Endometrium (tissue), 2 donors: ENCODE measurements at regions not wholly inside any gene's neighbourhood (a gene's known extent, or its start where the extent isn't known, plus 50 kb on each side); places are given as distances from the start of the nearest gene placed in this dataset.
"Not testable (repeated sequence)": the region's sequence is repeated elsewhere in the genome, so short reads cannot be mapped to it uniquely, and the experiment has no call there.

Source experiments
- FAIRE-seq: peaks from 2 replicates; lab custom pipeline; 2012; peaks lifted over from hg19 to GRCh38; lab: Jason Lieb, UNC
- donor health status: control.
- donor health status: control.

DNA sequence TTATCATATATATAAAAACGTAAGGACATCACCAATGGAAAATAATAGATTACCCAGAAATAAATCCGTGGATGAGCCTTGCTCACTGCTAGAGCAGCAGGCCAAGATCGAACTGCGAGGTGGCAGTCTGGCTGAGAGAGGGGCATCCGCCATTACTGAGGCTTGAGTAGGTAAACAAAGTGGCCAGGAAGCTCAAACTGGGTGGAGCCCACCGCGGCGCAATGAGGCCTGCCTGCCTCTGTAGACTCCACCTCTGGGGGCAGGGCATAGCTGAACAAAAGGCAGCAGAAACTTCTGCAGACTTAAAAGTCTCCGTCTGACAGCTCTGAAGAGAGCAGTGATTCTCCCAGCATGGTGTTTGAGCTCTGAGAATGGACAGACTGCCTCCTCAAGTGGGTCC, 1018.0 kb upstream of the SLC39A10 start:
- FAIRE-seq: not testable (repeated sequence)

DNA sequence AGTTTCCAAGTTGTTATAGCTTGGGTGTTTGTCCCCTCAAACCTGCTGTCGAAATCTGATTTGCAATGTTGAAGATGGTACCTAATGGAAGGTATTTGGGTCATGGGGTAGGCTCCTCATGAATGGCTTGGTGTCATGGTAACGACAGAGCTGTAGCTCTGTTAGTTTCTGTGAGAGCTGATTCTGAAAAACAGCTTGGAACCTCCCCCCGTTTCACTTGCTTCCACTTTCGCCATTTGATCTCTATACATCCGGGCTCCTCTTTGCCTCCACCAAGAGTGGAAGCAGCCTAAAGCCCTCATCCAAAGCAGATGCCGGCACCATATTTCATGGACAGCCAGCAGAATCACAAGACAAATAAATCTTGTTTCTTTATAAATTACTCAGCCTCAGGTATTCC, 1035.1 kb upstream of the SLC39A10 start:
- no peak for FAIRE-seq

DNA sequence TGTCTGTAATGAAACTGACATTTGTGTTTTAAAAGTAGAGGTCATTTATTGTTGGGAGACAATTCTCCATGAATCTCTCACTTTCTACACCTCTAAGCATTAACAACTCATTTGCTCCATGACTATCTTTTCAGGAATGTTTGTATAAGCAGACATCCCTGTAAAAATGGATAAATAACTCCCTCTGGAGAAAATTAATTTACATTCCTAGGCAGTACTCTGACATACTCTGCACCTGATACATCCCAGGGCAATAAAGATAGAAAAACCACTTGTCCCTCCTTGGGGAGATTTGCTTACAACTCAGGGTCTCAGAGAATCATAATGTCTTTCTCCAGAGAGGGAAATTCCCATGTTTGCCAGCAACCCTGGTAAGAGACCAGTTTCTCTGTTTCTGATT, 1037.7 kb upstream of the SLC39A10 start:
- no peak for FAIRE-seq

- no peak for FAIRE-seq
These were observed 1038.6 kb upstream of the SLC39A10 start for GRCh38 chr2:194618432-194618831.

DNA sequence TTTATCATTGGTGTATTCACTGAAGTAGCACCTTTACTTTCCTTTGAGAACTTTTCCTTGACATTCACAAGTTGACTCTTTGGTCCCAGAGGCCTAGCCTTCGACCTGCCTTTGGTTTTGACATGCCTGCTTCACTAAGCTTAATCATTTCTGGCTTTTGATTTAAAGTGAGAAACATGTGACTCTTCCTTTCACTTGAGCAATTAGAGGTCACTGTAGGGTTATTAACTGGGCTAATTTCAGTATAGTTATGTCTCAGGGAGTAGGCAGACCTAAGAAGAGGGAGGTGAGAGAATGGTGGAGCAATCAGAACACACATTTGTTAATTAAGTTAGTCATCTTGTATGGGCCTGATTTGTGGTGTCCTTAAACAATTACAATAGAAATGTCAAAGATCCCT, 1040.7 kb upstream of the SLC39A10 start:
- FAIRE-seq: no peak

DNA sequence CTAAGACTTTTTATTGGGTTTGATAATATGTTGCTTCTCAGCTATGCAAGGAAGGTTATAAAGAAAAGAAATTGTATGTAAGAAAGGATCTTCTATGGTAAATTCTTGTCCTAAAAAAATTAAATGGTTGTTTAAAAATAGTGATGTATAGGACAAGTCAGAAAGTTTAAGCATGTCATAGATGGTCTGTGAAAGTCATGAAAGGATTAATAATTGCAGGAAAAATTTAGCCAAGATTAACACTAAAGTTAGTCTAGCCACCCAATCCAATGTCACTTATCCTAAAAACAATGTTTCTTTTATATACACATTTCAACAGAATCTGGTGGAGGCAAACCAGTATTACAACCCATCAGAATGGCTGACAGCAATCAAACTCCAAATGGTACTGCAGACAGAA, 1046.7 kb upstream of the SLC39A10 start:
- no peak for FAIRE-seq

DNA sequence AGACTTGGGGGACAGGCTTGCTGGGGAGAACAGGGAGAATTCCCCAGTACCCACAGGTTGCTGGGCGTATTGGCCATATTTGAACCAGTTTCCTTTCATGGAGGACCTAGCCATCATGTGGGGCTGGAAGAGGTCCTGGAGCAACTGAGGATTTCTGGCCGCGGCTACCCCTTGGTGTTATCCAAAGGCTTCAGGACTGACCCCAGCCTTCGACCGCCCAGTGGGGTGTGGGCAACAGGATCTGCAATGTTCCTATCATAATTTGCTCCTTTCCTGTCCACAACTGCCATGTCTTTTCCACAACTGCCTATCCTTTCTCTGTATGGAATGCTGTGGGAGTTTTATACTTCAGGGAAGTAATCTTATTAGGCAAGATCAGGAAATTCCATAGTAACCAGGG, 1053.6 kb upstream of the SLC39A10 start:
- FAIRE-seq: no peak

GRCh38 chr2:194602750-194603149, 1054.3 kb upstream of the SLC39A10 start:
- FAIRE-seq: no peak

- no peak for FAIRE-seq
These were observed 1065.8 kb upstream of the SLC39A10 start for GRCh38 chr2:194591192-194591591.

GRCh38 chr2:194587739-194588270, 1069.2 kb upstream of the SLC39A10 start:
- FAIRE-seq: no peak

DNA sequence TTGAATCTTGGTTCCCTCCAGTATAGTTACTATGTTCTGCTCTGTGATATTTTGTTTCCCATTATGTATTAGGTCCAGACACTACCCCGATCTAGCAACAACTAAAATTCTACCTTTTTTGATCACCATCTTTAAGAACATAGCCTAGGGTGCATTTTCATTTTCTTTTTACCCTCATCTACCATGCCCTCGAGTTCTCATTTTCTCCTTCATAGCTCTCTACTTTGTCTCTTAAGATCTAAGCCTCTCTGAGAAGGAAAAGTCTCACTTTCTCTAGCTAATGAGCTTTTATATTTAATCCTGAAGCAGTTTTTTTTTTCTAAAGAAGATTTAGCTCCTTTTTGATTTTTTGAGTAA, 1089.4 kb upstream of the SLC39A10 start:
- no peak for FAIRE-seq

- FAIRE-seq: no peak
These were observed 1089.9 kb upstream of the SLC39A10 start for GRCh38 chr2:194566907-194567660.

GRCh38 chr2:194564422-194564821, 1092.6 kb upstream of the SLC39A10 start:
- FAIRE-seq: no peak

DNA sequence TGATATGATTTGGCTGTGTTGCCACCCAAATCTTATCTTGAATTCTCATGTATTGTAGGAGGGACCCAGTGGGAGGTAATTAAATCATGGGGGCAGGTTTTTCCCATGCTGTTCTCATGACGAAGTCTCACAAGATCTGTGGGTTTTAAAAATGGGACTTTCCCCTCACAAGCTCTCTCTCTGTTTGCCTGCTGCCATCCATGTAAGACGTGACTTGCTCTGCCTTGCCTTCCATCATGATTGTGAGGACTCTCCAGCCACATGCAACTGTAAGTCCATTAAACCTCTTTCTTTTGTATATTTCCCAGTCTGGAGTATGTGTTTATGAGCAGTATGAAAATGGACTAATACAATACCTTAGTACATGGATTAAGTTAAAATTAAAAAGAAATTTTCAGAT, 1094.7 kb upstream of the SLC39A10 start:
- FAIRE-seq: no peak

DNA sequence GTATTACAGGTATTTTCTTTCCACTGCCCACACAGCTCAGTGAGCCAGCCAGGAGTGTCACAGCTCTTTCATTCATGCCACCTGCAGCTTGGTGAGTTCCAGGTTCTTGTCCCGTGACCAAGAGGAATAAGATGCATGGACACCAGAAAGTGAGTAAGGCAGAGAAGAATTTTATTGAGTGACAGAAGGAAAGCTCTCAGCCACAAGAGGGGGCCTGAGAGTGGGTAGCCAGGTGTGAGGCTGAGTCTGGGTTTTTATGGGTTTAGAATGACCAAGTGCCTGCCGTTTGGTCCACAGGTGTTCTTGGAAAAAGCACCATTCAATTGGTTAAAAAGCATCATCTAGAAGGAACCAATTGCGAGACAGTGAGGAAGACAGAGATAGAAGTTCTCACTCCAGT, 1097.1 kb upstream of the SLC39A10 start:
- no peak for FAIRE-seq

GRCh38 chr2:194559523-194559922, 1097.5 kb upstream of the SLC39A10 start:
- no peak for FAIRE-seq

- FAIRE-seq: no peak
These were observed 1099.0 kb upstream of the SLC39A10 start for GRCh38 chr2:194557993-194558392.

DNA sequence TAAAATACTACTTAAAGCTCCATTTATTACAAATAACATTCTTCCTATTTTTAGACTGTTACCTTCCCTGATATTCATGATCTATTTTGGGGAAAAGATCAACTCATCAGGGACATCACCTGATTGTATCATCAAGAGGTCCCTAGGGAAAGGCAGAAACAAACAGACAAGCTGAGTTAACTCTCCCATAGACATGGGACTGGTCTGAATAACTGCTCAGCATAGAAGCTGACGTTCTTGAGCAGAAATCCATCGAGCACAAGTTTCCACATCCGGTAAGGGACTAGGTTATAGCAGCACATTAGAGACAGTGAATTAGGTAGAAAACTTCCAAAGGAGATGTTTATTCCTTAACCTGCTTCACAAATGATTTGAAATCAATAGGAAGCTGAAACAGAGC, 1100.4 kb upstream of the SLC39A10 start:
- no peak for FAIRE-seq

DNA sequence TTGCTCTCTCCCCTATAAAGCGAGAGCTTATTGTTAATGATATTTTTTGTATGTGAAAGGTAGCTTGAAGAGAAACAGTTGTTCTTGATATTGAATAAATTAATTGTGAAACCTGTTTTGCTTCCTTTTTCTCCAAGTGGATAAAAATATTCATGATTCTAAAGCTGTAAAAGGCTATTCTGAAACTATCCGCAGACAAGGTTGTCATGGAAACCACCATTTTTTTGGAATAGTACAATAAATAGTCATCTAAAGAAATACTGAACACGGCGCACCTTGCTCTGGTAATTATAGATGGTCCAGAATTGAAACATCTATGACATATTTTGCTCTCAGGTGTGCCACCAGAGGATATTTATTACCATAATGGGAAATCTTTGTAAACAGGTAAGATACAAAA, 1103.0 kb upstream of the SLC39A10 start:
- FAIRE-seq: no peak

DNA sequence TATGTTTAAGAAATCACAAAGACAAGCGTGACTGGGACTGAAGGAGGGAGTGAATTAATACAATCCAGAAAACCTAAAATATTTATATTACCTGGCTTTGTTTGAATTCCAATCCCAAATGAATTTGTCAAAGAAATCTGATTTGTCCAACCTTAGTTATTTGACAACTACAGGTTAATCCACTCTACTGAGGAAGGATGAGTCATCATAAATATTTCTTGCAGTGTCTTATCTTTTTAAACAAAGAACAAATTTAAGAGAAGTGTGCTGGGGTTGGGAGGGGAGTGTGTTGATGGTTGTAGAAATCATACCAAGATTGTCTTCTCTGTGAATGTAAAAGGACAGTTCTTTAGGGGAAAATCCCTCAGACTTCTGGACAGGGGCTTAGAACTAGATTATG, 1106.3 kb upstream of the SLC39A10 start:
- FAIRE-seq: no peak

- FAIRE-seq: no peak
These were observed 1107.6 kb upstream of the SLC39A10 start for GRCh38 chr2:194549387-194549786.

DNA sequence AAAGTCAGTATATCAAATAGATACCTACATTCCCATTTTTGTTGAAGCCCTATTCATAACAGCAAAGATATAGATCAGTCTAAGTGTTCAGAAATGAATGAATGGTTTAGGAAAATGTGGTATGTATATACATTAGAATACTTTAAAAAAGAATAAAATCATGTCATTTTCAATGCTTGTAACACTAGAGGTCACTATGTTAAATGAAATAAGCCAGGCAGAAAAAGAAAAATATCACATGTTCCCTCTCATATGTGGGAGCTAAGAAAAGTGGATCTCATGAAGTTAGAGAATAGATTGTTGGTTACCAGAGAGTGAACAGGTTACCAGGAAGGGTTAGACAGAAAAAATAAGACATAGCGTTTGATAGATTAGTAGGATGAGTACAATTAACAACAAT, 1111.0 kb upstream of the SLC39A10 start:
- FAIRE-seq: peak; percentile 63

DNA sequence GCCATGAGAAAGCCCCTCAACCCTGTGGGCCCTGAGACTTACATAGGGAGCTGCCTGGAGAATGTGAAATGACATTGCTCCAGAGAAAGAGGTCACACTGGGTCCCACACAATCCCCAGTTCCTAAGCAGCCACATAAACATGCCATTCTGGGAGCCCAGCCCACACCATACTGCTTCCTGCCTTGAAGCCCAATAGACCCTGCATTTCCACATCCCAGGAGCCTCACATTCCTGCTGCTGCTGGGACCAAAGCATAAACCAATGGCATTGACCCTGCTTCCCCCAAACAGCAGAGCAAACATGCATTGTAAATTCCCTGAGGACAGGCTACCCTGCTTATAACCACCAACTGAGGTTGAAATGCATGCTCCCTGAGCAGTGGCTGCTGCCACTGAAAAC, 1117.6 kb upstream of the SLC39A10 start:
- FAIRE-seq: no peak

GRCh38 chr2:194526121-194526520, 1130.9 kb upstream of the SLC39A10 start:
- no peak for FAIRE-seq
